ENCODE measurements at regions not wholly inside any gene's neighbourhood (a gene's known extent, or its start where the extent isn't known, plus 50 kb on each side); places are given as distances from the start of the nearest gene placed in this dataset.

GRCh38 chr10:22478555-22479334 is 133.4 kb downstream of the SPAG6 start:
- TF ChIP-seq, protein P1, sequence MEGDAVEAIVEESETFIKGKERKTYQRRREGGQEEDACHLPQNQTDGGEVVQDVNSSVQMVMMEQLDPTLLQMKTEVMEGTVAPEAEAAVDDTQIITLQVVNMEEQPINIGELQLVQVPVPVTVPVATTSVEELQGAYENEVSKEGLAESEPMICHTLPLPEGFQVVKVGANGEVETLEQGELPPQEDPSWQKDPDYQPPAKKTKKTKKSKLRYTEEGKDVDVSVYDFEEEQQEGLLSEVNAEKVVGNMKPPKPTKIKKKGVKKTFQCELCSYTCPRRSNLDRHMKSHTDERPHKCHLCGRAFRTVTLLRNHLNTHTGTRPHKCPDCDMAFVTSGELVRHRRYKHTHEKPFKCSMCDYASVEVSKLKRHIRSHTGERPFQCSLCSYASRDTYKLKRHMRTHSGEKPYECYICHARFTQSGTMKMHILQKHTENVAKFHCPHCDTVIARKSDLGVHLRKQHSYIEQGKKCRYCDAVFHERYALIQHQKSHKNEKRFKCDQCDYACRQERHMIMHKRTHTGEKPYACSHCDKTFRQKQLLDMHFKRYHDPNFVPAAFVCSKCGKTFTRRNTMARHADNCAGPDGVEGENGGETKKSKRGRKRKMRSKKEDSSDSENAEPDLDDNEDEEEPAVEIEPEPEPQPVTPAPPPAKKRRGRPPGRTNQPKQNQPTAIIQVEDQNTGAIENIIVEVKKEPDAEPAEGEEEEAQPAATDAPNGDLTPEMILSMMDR (IDR thresholded peaks at IDR 0.05), result no peak
- peaks cover 83% of the 10 kb centered on the region for H3K27me3 ChIP-seq
- H3K36me3 ChIP-seq, result no peaks in the 10 kb centered on the region
- Mint-ChIP-seq H3K27ac (no peak overlapping the region), H3K27me3 (ENCODE audit: insufficient read depth, low read depth) (peaks cover 36% of the 10 kb centered on the region), H3K9me3 (no peaks in the 10 kb centered on the region), H3K36me3 (no peaks in the 10 kb centered on the region), H3K4me1 (peaks cover 37% of the 10 kb centered on the region), H3K4me3 (no peak overlapping the region)
- H3K79me2 ChIP-seq (ENCODE audit: low read depth), result no peaks in the 10 kb centered on the region
- peaks cover 20% of the 10 kb centered on the region for H3F3A ChIP-seq (ENCODE audit: low read depth)
- H3K9ac ChIP-seq, result no peak overlapping the region
- H3K4me1 ChIP-seq, result peaks cover 15% of the 10 kb centered on the region
- DNase-seq (ENCODE audit: low spot score), result no peak
- H3K9me3 ChIP-seq (ENCODE audit: low read depth), result no peaks in the 10 kb centered on the region
- no peak overlapping the region for H3K4me2 ChIP-seq
- no peak overlapping the region for H3K4me3 ChIP-seq
- H2AFZ ChIP-seq (replicated peaks), result no peak overlapping the region
- peaks cover 10% of the 10 kb centered on the region for H4K20me1 ChIP-seq (ENCODE audit: low read depth)
- H3K27ac ChIP-seq, result no peak overlapping the region

DNA sequence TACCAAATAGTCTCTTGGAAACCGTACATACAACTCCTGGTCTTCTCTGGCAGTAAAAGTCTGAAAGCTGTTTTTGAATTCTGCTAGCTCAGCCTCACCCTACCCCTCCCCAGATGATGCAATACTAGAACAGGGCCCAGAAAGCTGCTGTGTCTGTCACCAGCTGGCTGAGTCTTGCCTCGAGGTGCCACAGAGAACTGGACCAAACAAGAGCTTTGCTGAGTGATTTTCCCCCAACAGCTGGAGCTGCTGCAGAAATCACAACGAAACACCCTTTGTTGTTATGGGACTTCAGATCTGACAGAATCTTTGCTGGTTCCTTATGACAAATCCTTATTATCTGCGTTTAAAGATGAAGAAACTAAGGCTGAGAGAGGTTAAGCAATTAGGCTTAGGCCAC is 134.1 kb downstream of the SPAG6 start:
- peaks cover 77% of the 10 kb centered on the region for H3K27me3 ChIP-seq

DNA sequence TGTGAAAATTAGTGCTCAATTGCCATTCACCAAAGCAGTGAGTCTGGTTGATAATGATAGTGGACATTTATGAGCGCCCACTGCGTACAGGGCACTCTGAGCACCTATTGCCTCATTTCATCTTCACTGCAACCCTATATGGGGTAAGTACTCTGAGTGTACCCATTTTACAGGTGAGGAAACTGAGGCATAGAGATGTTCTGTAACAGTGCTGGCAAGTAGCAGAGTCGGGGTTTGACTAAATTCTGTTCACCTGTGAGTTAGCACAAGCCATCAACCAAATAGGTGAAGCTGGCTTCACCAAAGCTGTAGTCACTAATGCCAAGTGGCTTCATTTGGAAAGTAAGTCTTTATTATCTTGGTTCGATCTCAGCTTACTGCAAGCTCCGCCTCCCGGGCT is 135.8 kb downstream of the SPAG6 start:
- no peaks in the 10 kb centered on the region for H3K9me3 Mint-ChIP-seq
- peaks cover 30% of the 10 kb centered on the region for H3K4me1 Mint-ChIP-seq
- Histone ChIP-seq H3K4me2 (no peak overlapping the region), H3K4me1 (peaks cover 6% of the 10 kb centered on the region), H3K27ac (no peak overlapping the region), H3K79me2 (ENCODE audit: low read depth) (no peaks in the 10 kb centered on the region), H3K9me3 (ENCODE audit: low read depth) (no peaks in the 10 kb centered on the region), H3K27me3 (peaks cover 60% of the 10 kb centered on the region), H3F3A (ENCODE audit: low read depth) (peaks cover 20% of the 10 kb centered on the region), H3K36me3 (no peaks in the 10 kb centered on the region), H3K4me3 (no peak overlapping the region), H2AFZ (replicated peaks) (no peak overlapping the region), H4K20me1 (ENCODE audit: low read depth) (no peaks in the 10 kb centered on the region), H3K9ac (no peak overlapping the region)
- no peak for DNase-seq (ENCODE audit: low spot score)
- TF ChIP-seq EZH2 (IDR thresholded peaks at IDR 0.05) (no peak), EZH2phosphoT487 (IDR thresholded peaks at IDR 0.05) (no peak)
- TF ChIP-seq, protein P1 (IDR thresholded peaks at IDR 0.05), result no peak
- H3K27me3 Mint-ChIP-seq (ENCODE audit: insufficient read depth, low read depth), result peaks cover 21% of the 10 kb centered on the region
- no peak overlapping the region for H3K4me3 Mint-ChIP-seq
- H3K36me3 Mint-ChIP-seq, result no peaks in the 10 kb centered on the region
- H3K27ac Mint-ChIP-seq, result no peak overlapping the region

More for the DNA sequence above, 134.1 kb downstream of the SPAG6 start:
- H3F3A ChIP-seq (ENCODE audit: low read depth), result peaks cover 20% of the 10 kb centered on the region
- no peak overlapping the region for H3K4me2 ChIP-seq
- no peaks in the 10 kb centered on the region for H3K36me3 ChIP-seq
- Mint-ChIP-seq H3K9me3 (no peaks in the 10 kb centered on the region), H3K4me1 (peaks cover 37% of the 10 kb centered on the region), H3K36me3 (no peaks in the 10 kb centered on the region), H3K27ac (no peak overlapping the region), H3K27me3 (ENCODE audit: insufficient read depth, low read depth) (peaks cover 31% of the 10 kb centered on the region), H3K4me3 (peak overlapping the region; percentile 25)
- H3K27ac ChIP-seq, result no peak overlapping the region
- no peaks in the 10 kb centered on the region for H3K9me3 ChIP-seq (ENCODE audit: low read depth)
- no peak for DNase-seq (ENCODE audit: low spot score)
- TF ChIP-seq, protein P1 (IDR thresholded peaks at IDR 0.05), result no peak
- TF ChIP-seq EZH2phosphoT487 (IDR thresholded peaks at IDR 0.05), result no peak
- no peak for TF ChIP-seq EZH2 (IDR thresholded peaks at IDR 0.05)
- H3K9ac ChIP-seq, result no peak overlapping the region
- H4K20me1 ChIP-seq (ENCODE audit: low read depth), result peaks cover 9% of the 10 kb centered on the region
- peaks cover 15% of the 10 kb centered on the region for H3K4me1 ChIP-seq
- H2AFZ ChIP-seq (replicated peaks), result no peak overlapping the region
- H3K4me3 ChIP-seq, result no peak overlapping the region
- H3K79me2 ChIP-seq (ENCODE audit: low read depth), result no peaks in the 10 kb centered on the region

Data from neural progenitor cell (in vitro differentiated cells).